ENCODE measurements at regions not wholly inside any gene's neighbourhood (a gene's known extent, or its start where the extent isn't known, plus 50 kb on each side); places are given as distances from the start of the nearest gene placed in this dataset.

DNA sequence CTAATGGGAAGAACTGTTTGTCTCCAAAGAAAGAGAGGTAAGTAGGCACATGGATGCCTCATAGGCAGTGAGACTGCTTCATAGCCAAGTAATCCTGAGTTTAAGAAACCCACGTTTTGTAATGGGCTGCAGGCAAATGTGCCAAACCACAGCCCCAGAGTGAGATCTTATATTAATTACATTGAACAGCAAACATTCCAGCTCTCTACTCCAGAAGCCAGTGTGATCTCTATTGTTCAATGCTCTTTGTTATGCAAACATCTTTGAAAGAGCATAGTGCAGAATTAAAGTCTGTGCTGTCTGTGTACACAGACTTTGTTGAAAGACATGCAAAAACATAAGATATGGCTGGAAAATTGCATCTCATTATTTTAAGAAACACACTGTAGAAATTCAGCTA is 720.8 kb upstream of the REG3G start:
- Histone ChIP-seq H3K9ac (ENCODE audit: insufficient read depth, low read length) (no peak overlapping the region), H4K20me1 (ENCODE audit: control insufficient read depth, extremely low read depth, insufficient read depth, low read length) (no peaks in the 10 kb centered on the region), H3K4me3 (replicated peaks in 1 of 4; ENCODE audit: control extremely low read depth in 1 of 4, insufficient read depth in 1 of 4, low read depth in 3 of 4, low read length in 4 of 4) (no peak overlapping the region), H3K9me3 (ENCODE audit: control insufficient read depth, insufficient read depth, low read depth, low read length) (no peaks in the 10 kb centered on the region), H3K4me2 (ENCODE audit: extremely low read depth, insufficient read depth, low read length) (no peak overlapping the region), H3K27me3 (ENCODE audit: control insufficient read depth, insufficient read depth, low read length) (no peaks in the 10 kb centered on the region), H3K27ac (ENCODE audit: insufficient read depth, low read length) (no peak overlapping the region), H3K36me3 (ENCODE audit: control insufficient read depth, insufficient read depth, low read length) (no peaks in the 10 kb centered on the region), H2AFZ (ENCODE audit: low read length) (no peak overlapping the region), H3K79me2 (ENCODE audit: control insufficient read depth, insufficient read depth, low read length) (no peaks in the 10 kb centered on the region), H3K4me1 (ENCODE audit: control insufficient read depth, extremely low read depth, insufficient read depth, low read length) (no peaks in the 10 kb centered on the region)
- DNase-seq (ENCODE audit: low read depth in 2 of 2) = no peak
- TF ChIP-seq, protein P1, sequence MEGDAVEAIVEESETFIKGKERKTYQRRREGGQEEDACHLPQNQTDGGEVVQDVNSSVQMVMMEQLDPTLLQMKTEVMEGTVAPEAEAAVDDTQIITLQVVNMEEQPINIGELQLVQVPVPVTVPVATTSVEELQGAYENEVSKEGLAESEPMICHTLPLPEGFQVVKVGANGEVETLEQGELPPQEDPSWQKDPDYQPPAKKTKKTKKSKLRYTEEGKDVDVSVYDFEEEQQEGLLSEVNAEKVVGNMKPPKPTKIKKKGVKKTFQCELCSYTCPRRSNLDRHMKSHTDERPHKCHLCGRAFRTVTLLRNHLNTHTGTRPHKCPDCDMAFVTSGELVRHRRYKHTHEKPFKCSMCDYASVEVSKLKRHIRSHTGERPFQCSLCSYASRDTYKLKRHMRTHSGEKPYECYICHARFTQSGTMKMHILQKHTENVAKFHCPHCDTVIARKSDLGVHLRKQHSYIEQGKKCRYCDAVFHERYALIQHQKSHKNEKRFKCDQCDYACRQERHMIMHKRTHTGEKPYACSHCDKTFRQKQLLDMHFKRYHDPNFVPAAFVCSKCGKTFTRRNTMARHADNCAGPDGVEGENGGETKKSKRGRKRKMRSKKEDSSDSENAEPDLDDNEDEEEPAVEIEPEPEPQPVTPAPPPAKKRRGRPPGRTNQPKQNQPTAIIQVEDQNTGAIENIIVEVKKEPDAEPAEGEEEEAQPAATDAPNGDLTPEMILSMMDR (conservative IDR thresholded peaks at IDR 0.05 in 1 of 2, IDR thresholded peaks at IDR 0.05 in 1 of 2; ENCODE audit: low read depth in 1 of 2, low read length in 2 of 2) = no peak
- no peak for TF ChIP-seq EZH2 (IDR thresholded peaks at IDR 0.05; ENCODE audit: low read length, missing control alignments)

DNA sequence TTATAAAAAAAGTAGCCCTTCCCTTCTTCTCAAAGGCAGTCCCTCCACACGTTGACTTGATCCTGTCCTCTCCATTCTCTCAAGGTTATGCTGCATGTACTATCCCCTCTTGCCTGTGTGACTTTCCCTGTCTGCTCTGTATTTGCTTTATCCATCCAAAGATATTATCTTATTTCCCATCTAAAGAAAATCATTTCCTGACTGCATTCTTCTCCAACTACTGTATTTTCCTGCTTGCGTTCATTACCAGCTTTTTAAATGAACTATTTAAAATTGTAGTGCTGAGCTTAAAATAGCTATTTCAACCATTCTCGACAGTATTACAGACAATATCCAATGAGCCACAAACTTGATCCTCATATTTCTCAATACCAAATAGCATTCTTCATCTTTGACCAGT is 716.0 kb upstream of the REG3G start:
- Histone ChIP-seq H3K27ac (ENCODE audit: insufficient read depth, low read length) (no peak overlapping the region), H2AFZ (ENCODE audit: low read length) (no peak overlapping the region), H3K27me3 (ENCODE audit: control insufficient read depth, insufficient read depth, low read length) (no peaks in the 10 kb centered on the region), H3K9ac (ENCODE audit: insufficient read depth, low read length) (no peak overlapping the region), H4K20me1 (ENCODE audit: control insufficient read depth, extremely low read depth, insufficient read depth, low read length) (no peaks in the 10 kb centered on the region), H3K79me2 (ENCODE audit: control insufficient read depth, insufficient read depth, low read length) (no peaks in the 10 kb centered on the region), H3K4me1 (ENCODE audit: control insufficient read depth, extremely low read depth, insufficient read depth, low read length) (no peaks in the 10 kb centered on the region), H3K4me2 (ENCODE audit: extremely low read depth, insufficient read depth, low read length) (no peak overlapping the region), H3K36me3 (ENCODE audit: control insufficient read depth, insufficient read depth, low read length) (no peaks in the 10 kb centered on the region), H3K4me3 (replicated peaks in 1 of 4; ENCODE audit: control extremely low read depth in 1 of 4, insufficient read depth in 1 of 4, low read depth in 3 of 4, low read length in 4 of 4) (no peak overlapping the region), H3K9me3 (ENCODE audit: control insufficient read depth, insufficient read depth, low read depth, low read length) (no peaks in the 10 kb centered on the region)
- TF ChIP-seq EZH2 (IDR thresholded peaks at IDR 0.05; ENCODE audit: low read length, missing control alignments) = no peak
- TF ChIP-seq, protein P1 (conservative IDR thresholded peaks at IDR 0.05 in 1 of 2, IDR thresholded peaks at IDR 0.05 in 1 of 2; ENCODE audit: low read depth in 1 of 2, low read length in 2 of 2) = no peak
- no peak for DNase-seq (ENCODE audit: low read depth in 2 of 2)

DNA sequence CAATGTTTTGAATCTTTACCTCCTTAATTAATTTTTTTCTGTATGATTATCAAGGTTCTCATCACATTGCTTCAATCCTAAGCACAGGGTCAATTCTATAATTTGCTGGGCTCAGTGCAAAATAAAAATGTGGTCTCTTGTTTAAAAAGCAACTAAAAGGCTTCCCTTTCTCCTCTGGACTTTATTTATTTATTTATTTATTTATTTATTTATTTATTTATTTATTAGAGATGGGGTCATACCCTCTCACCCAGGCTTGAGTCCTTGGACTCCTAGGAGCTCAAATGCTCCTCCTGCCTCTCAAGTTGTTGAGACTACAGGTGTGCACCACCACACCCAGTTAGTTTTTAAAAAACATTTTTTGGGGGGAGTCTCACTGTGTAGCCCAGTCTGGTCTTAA is 710.1 kb upstream of the REG3G start:
- H3K4me1 ChIP-seq (ENCODE audit: control insufficient read depth, extremely low read depth, insufficient read depth, low read length) = no peaks in the 10 kb centered on the region
- H3K9me3 ChIP-seq (ENCODE audit: control insufficient read depth, insufficient read depth, low read depth, low read length) = no peaks in the 10 kb centered on the region
- H3K4me2 ChIP-seq (ENCODE audit: extremely low read depth, insufficient read depth, low read length) = no peak overlapping the region
- no peak overlapping the region for H2AFZ ChIP-seq (ENCODE audit: low read length)
- H3K79me2 ChIP-seq (ENCODE audit: control insufficient read depth, insufficient read depth, low read length) = no peaks in the 10 kb centered on the region
- TF ChIP-seq, protein P1 (conservative IDR thresholded peaks at IDR 0.05 in 1 of 2, IDR thresholded peaks at IDR 0.05 in 1 of 2; ENCODE audit: low read depth in 1 of 2, low read length in 2 of 2) = no peak
- TF ChIP-seq EZH2 (IDR thresholded peaks at IDR 0.05; ENCODE audit: low read length, missing control alignments) = no peak
- no peaks in the 10 kb centered on the region for H3K27me3 ChIP-seq (ENCODE audit: control insufficient read depth, insufficient read depth, low read length)
- DNase-seq (ENCODE audit: low read depth in 2 of 2) = no peak
- H3K27ac ChIP-seq (ENCODE audit: insufficient read depth, low read length) = no peak overlapping the region
- no peaks in the 10 kb centered on the region for H4K20me1 ChIP-seq (ENCODE audit: control insufficient read depth, extremely low read depth, insufficient read depth, low read length)
- H3K36me3 ChIP-seq (ENCODE audit: control insufficient read depth, insufficient read depth, low read length) = no peaks in the 10 kb centered on the region
- no peak overlapping the region for H3K4me3 ChIP-seq (replicated peaks in 1 of 4; ENCODE audit: control extremely low read depth in 1 of 4, insufficient read depth in 1 of 4, low read depth in 3 of 4, low read length in 4 of 4)
- no peak overlapping the region for H3K9ac ChIP-seq (ENCODE audit: insufficient read depth, low read length)
